Stomach (tissue), 4 donors: ENCODE measurements at regions not wholly inside any gene's neighbourhood (a gene's known extent, or its start where the extent isn't known, plus 50 kb on each side); places are given as distances from the start of the nearest gene placed in this dataset.
"Not testable (repeated sequence)": the region's sequence is repeated elsewhere in the genome, so short reads cannot be mapped to it uniquely, and the experiment has no call there.

Source experiments
- POLR2AphosphoS5 ChIP-seq, 3 donors: sonication (generic); formaldehyde crosslinking; IDR thresholded peaks; one replicate each; pipeline ENCODE4 v1.6.1; 2016; ENCODE audit warnings: antibody characterized with exemption in 3 of 3
- TF ChIP-seq, protein P1 (sequence below), 7 experiments: fragments of 450-650 bp in 4 of 7; fragments of 200-600 bp in 3 of 7; sonication (generic) in 3 of 7; IDR thresholded peaks; one replicate each; pipeline ENCODE4 v1.5.1; 2016 to 2019; ENCODE audit warnings: antibody characterized with exemption in 7 of 7, control low read depth in 2 of 7, mild to moderate bottlenecking in 1 of 7

DNA sequence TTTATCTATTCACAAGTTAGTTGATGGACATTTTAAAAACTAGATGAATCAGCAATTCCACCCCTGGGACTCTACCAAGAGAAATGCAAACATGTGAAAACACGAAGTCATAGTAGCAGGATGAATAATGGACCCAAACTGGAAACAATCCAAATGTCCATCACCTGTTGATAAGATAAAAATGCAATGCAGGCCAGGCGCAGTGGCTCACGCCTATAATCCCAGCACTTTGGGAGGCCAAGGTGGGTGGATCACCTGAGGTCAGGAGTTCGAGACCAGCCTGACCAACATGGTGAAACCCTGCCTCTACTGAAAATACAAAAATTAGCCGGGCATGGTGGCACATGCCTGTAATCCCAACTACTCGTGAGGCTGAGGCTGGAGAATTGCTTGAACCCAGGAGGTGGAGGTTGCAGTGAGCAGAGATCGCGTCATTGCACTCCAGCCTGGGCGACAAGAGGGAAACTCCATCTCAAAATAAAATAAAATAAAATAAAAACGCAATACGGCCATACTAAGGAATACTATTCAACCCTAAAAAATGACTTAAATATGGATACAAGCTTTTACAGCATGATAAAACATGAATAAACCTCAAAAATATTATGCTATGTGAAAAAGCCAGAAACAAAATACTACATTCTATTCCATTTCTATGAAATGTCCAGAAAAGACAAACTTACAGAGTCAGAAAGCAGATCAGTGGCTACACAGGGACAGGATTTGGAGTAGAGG is 61.6 kb upstream of the BACH2 start:
- TF ChIP-seq, protein P1, sequence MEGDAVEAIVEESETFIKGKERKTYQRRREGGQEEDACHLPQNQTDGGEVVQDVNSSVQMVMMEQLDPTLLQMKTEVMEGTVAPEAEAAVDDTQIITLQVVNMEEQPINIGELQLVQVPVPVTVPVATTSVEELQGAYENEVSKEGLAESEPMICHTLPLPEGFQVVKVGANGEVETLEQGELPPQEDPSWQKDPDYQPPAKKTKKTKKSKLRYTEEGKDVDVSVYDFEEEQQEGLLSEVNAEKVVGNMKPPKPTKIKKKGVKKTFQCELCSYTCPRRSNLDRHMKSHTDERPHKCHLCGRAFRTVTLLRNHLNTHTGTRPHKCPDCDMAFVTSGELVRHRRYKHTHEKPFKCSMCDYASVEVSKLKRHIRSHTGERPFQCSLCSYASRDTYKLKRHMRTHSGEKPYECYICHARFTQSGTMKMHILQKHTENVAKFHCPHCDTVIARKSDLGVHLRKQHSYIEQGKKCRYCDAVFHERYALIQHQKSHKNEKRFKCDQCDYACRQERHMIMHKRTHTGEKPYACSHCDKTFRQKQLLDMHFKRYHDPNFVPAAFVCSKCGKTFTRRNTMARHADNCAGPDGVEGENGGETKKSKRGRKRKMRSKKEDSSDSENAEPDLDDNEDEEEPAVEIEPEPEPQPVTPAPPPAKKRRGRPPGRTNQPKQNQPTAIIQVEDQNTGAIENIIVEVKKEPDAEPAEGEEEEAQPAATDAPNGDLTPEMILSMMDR (IDR thresholded peaks at IDR 0.05), result not testable (repeated sequence)
- TF ChIP-seq POLR2AphosphoS5 (IDR thresholded peaks at IDR 0.05), result not testable (repeated sequence)
